RWPE2 (cell line): ENCODE measurements at regions not wholly inside any gene's neighbourhood (a gene's known extent, or its start where the extent isn't known, plus 50 kb on each side); places are given as distances from the start of the nearest gene placed in this dataset.

ENCODE experiments used
- ATAC-seq: fragments of 200-7000 bp; cut with Tn5 transposase; 3 replicates; pipeline ENCODE4 v1.9.1; 2021; ENCODE audit warnings: low read depth
- DNase-seq: peaks from one replicate; pipeline ENCODE4 v3.0.0-alpha.2; 2020; ENCODE audit warnings: low spot score
- H3K27ac ChIP-seq: fragments of 450-650 bp; 2 replicates; pipeline ENCODE4 v1.5.1; 2017; ENCODE audit warnings: mild to moderate bottlenecking; ENCODE audit not compliant: poor library complexity, severe bottlenecking
- H3K27me3 ChIP-seq: fragments of 250-450 bp; sonication (Bioruptor Pico); 2 replicates; pipeline ENCODE4 v1.5.1; 2021; ENCODE audit warnings: mild to moderate bottlenecking, moderate library complexity; ENCODE audit not compliant: insufficient read depth, poor library complexity, severe bottlenecking
- H3K36me3 ChIP-seq: fragments of 250-450 bp; sonication (Bioruptor Pico); 2 replicates; pipeline ENCODE4 v1.5.1; 2020; ENCODE audit warnings: low read depth, mild to moderate bottlenecking, moderate library complexity
- H3K4me1 ChIP-seq: fragments of 250-450 bp; sonication (Bioruptor Pico); 2 replicates; pipeline ENCODE4 v1.5.1; 2021; ENCODE audit warnings: mild to moderate bottlenecking, moderate library complexity; ENCODE audit not compliant: insufficient read depth, poor library complexity, severe bottlenecking
- H3K4me3 ChIP-seq: fragments of 250-450 bp; sonication (Bioruptor Pico); 2 replicates; pipeline ENCODE4 v1.5.1; 2021; ENCODE audit warnings: mild to moderate bottlenecking, moderate library complexity; ENCODE audit not compliant: severe bottlenecking
- H3K9me3 ChIP-seq: fragments of 250-450 bp; sonication (Bioruptor Pico); 2 replicates; pipeline ENCODE4 v1.5.1; 2021; ENCODE audit warnings: mild to moderate bottlenecking, moderate library complexity; ENCODE audit not compliant: severe bottlenecking
- CTCF ChIP-seq: fragments of 450-650 bp; IDR thresholded peaks from one replicate; pipeline ENCODE4 v1.5.1; 2017; ENCODE audit warnings: mild to moderate bottlenecking, moderate library complexity; ENCODE audit not compliant: poor library complexity, severe bottlenecking

GRCh38 chr5:120367896-120368634 is 96.0 kb upstream of the PRR16 start:
- TF ChIP-seq CTCF, result no peak
- H3K9me3 ChIP-seq, result no peaks in the 10 kb centered on the region
- no peaks in the 10 kb centered on the region for H3K27me3 ChIP-seq
- H3K27ac ChIP-seq, result no peak overlapping the region
- peaks cover 2% of the 10 kb centered on the region for H3K4me1 ChIP-seq
- no peak overlapping the region for H3K4me3 ChIP-seq
- DNase-seq (no peak), ATAC-seq (peak; percentile 20; the same call in 1 of the 3 replicates)
- H3K36me3 ChIP-seq, result no peaks in the 10 kb centered on the region

GRCh38 chr5:120368923-120369715 is 95.0 kb upstream of the PRR16 start:
- no peak for TF ChIP-seq CTCF
- Histone ChIP-seq H3K4me3 (no peak overlapping the region), H3K36me3 (no peaks in the 10 kb centered on the region), H3K27ac (no peak overlapping the region), H3K4me1 (peaks cover 2% of the 10 kb centered on the region), H3K9me3 (no peaks in the 10 kb centered on the region), H3K27me3 (no peaks in the 10 kb centered on the region)
- DNase-seq, result peak; percentile 77
- peak; percentile 93 for ATAC-seq

- no peak for ATAC-seq
- TF ChIP-seq CTCF, result no peak
These were observed 91.2 kb upstream of the PRR16 start for GRCh38 chr5:120372899-120373298.

GRCh38 chr5:120375248-120375647 is 88.9 kb upstream of the PRR16 start:
- no peak for ATAC-seq
- TF ChIP-seq CTCF, result no peak

More at GRCh38 chr5:120372899-120373298, 91.2 kb upstream of the PRR16 start:
- Histone ChIP-seq H3K27me3 (no peaks in the 10 kb centered on the region), H3K9me3 (peaks cover 1% of the 10 kb centered on the region), H3K4me1 (no peaks in the 10 kb centered on the region), H3K36me3 (no peaks in the 10 kb centered on the region), H3K4me3 (no peak overlapping the region), H3K27ac (no peak overlapping the region)
- no peak for DNase-seq

GRCh38 chr5:120380644-120381043 is 83.5 kb upstream of the PRR16 start:
- no peaks in the 10 kb centered on the region for H3K4me1 ChIP-seq
- peaks cover 13% of the 10 kb centered on the region for H3K9me3 ChIP-seq
- ATAC-seq (no peak), DNase-seq (no peak)
- H3K4me3 ChIP-seq, result no peak overlapping the region
- H3K36me3 ChIP-seq, result no peaks in the 10 kb centered on the region
- no peaks in the 10 kb centered on the region for H3K27me3 ChIP-seq
- H3K27ac ChIP-seq, result no peak overlapping the region
- no peak for TF ChIP-seq CTCF

More at GRCh38 chr5:120375248-120375647, 88.9 kb upstream of the PRR16 start:
- Histone ChIP-seq H3K4me3 (no peak overlapping the region), H3K27me3 (no peaks in the 10 kb centered on the region), H3K36me3 (no peaks in the 10 kb centered on the region), H3K9me3 (peaks cover 13% of the 10 kb centered on the region), H3K27ac (no peak overlapping the region), H3K4me1 (no peaks in the 10 kb centered on the region)
- no peak for DNase-seq
